ENCODE measurements at regions not wholly inside any gene's neighbourhood (a gene's known extent, or its start where the extent isn't known, plus 50 kb on each side); places are given as distances from the start of the nearest gene placed in this dataset.
A peak's percentile ranks its signal among the peaks of the same experiment; 100 is the strongest.

DNA sequence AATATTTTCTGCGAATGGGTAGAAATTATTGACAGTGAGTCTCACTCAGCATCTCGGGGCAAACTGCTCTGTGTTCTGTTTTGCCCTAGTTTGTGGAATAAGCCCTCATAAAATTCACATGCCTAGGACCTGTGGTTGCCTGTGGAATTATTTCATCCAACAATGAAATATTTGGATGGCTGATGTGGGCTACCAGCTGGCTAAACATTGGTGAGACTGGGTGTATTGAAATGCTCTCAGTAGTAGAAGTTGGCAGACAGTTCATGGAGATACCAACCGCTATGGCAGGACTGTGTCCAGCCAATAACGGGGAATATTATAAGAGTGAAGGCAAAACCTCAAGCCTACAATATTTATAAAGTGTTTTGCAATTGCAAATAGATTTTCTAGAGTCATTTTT lies 344.1 kb upstream of the RPS23 start:
- no peak for DNase-seq (ENCODE audit: low spot score)
- peaks cover 12 to 34% (median 24%) of the 10 kb centered on the region in 4 donors for H3K4me1 ChIP-seq (ENCODE audit: control insufficient read depth in 4 of 4, insufficient read depth in 4 of 4, low read length in 3 of 4)
- H3K27ac ChIP-seq (ENCODE audit: low read depth in 1 of 2, low read length in 2 of 2), result peak overlapping the region; percentile 78 to 79
- no peaks in the 10 kb centered on the region for H3K27me3 ChIP-seq (ENCODE audit: control insufficient read depth in 4 of 4, insufficient read depth in 4 of 4, low read length in 3 of 4)
- no peak overlapping the region for H3K9ac ChIP-seq (ENCODE audit: low read depth in 1 of 2, low read length in 2 of 2)
- H3K4me3 ChIP-seq (ENCODE audit: low read depth in 1 of 3, low read length in 3 of 3), result no peak overlapping the region
- 75% methylated on average over 4 of the region's 4 CpGs for WGBS
- H3K9me3 ChIP-seq (ENCODE audit: control insufficient read depth in 4 of 4, low read length in 3 of 4), result no peaks in the 10 kb centered on the region
- TF ChIP-seq, protein P1, sequence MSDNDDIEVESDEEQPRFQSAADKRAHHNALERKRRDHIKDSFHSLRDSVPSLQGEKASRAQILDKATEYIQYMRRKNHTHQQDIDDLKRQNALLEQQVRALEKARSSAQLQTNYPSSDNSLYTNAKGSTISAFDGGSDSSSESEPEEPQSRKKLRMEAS (IDR thresholded peaks at IDR 0.05), result no peak
- TF ChIP-seq EGR1 (IDR thresholded peaks at IDR 0.05; ENCODE audit: low read depth in 2 of 2), result no peak
- TF ChIP-seq RAD21 (IDR thresholded peaks at IDR 0.05), result no peak
- TF ChIP-seq TAF1 (conservative IDR thresholded peaks at IDR 0.05), result no peak
- no peak for TF ChIP-seq RXRA (IDR thresholded peaks at IDR 0.05)
- no peak for TF ChIP-seq NR2F2 (IDR thresholded peaks at IDR 0.05)
- TF ChIP-seq, protein P2, sequence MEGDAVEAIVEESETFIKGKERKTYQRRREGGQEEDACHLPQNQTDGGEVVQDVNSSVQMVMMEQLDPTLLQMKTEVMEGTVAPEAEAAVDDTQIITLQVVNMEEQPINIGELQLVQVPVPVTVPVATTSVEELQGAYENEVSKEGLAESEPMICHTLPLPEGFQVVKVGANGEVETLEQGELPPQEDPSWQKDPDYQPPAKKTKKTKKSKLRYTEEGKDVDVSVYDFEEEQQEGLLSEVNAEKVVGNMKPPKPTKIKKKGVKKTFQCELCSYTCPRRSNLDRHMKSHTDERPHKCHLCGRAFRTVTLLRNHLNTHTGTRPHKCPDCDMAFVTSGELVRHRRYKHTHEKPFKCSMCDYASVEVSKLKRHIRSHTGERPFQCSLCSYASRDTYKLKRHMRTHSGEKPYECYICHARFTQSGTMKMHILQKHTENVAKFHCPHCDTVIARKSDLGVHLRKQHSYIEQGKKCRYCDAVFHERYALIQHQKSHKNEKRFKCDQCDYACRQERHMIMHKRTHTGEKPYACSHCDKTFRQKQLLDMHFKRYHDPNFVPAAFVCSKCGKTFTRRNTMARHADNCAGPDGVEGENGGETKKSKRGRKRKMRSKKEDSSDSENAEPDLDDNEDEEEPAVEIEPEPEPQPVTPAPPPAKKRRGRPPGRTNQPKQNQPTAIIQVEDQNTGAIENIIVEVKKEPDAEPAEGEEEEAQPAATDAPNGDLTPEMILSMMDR (IDR thresholded peaks at IDR 0.05; ENCODE audit: low read depth, low read length, missing input control), result no peak
- TF ChIP-seq SP1 (IDR thresholded peaks at IDR 0.05), result no peak
- TF ChIP-seq, protein P3, sequence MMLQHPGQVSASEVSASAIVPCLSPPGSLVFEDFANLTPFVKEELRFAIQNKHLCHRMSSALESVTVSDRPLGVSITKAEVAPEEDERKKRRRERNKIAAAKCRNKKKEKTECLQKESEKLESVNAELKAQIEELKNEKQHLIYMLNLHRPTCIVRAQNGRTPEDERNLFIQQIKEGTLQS (IDR thresholded peaks at IDR 0.05), result no peak
- TF ChIP-seq HNF4A (conservative IDR thresholded peaks at IDR 0.05), result no peak
- TF ChIP-seq YY1 (IDR thresholded peaks at IDR 0.05), result no peak
- TF ChIP-seq HNF4G (IDR thresholded peaks at IDR 0.05), result no peak
- TF ChIP-seq, protein P4, sequence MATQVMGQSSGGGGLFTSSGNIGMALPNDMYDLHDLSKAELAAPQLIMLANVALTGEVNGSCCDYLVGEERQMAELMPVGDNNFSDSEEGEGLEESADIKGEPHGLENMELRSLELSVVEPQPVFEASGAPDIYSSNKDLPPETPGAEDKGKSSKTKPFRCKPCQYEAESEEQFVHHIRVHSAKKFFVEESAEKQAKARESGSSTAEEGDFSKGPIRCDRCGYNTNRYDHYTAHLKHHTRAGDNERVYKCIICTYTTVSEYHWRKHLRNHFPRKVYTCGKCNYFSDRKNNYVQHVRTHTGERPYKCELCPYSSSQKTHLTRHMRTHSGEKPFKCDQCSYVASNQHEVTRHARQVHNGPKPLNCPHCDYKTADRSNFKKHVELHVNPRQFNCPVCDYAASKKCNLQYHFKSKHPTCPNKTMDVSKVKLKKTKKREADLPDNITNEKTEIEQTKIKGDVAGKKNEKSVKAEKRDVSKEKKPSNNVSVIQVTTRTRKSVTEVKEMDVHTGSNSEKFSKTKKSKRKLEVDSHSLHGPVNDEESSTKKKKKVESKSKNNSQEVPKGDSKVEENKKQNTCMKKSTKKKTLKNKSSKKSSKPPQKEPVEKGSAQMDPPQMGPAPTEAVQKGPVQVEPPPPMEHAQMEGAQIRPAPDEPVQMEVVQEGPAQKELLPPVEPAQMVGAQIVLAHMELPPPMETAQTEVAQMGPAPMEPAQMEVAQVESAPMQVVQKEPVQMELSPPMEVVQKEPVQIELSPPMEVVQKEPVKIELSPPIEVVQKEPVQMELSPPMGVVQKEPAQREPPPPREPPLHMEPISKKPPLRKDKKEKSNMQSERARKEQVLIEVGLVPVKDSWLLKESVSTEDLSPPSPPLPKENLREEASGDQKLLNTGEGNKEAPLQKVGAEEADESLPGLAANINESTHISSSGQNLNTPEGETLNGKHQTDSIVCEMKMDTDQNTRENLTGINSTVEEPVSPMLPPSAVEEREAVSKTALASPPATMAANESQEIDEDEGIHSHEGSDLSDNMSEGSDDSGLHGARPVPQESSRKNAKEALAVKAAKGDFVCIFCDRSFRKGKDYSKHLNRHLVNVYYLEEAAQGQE (IDR thresholded peaks at IDR 0.05), result no peak
- TF ChIP-seq JUND (IDR thresholded peaks at IDR 0.05), result no peak
- no peak for TF ChIP-seq FOXA1 (IDR thresholded peaks at IDR 0.05)
- TF ChIP-seq FOXA2 (IDR thresholded peaks at IDR 0.05), result no peak
- TF ChIP-seq, protein P5, sequence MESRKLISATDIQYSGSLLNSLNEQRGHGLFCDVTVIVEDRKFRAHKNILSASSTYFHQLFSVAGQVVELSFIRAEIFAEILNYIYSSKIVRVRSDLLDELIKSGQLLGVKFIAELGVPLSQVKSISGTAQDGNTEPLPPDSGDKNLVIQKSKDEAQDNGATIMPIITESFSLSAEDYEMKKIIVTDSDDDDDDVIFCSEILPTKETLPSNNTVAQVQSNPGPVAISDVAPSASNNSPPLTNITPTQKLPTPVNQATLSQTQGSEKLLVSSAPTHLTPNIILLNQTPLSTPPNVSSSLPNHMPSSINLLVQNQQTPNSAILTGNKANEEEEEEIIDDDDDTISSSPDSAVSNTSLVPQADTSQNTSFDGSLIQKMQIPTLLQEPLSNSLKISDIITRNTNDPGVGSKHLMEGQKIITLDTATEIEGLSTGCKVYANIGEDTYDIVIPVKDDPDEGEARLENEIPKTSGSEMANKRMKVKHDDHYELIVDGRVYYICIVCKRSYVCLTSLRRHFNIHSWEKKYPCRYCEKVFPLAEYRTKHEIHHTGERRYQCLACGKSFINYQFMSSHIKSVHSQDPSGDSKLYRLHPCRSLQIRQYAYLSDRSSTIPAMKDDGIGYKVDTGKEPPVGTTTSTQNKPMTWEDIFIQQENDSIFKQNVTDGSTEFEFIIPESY (IDR thresholded peaks at IDR 0.05), result no peak
- no peak for TF ChIP-seq GABPA (IDR thresholded peaks at IDR 0.05 in 1 of 2, conservative IDR thresholded peaks at IDR 0.05 in 1 of 2)
- H3K36me3 ChIP-seq (ENCODE audit: control insufficient read depth in 4 of 4, insufficient read depth in 3 of 4, low read depth in 1 of 4, low read length in 3 of 4), result no peaks in the 10 kb centered on the region
